BJ (cell line): ENCODE measurements at regions not wholly inside any gene's neighbourhood (a gene's known extent, or its start where the extent isn't known, plus 50 kb on each side); places are given as distances from the start of the nearest gene placed in this dataset.
A peak's percentile ranks its signal among the peaks of the same experiment; 100 is the strongest.
"Not testable (repeated sequence)": the region's sequence is repeated elsewhere in the genome, so short reads cannot be mapped to it uniquely, and the experiment has no call there.

Source experiments
- CTCF ChIA-PET: fragments of 350-600 bp; formaldehyde crosslinking; extraction: SDS; loops from one replicate; lab custom pipeline; 2021; ENCODE audit warnings: antibody characterized with exemption, inconsistent platforms; lab: Yijun Ruan, JAX
- POLR2A ChIA-PET: fragments of 300-600 bp; sonication (Branson Sonifier 250); formaldehyde crosslinking; extraction: SDS; loops from one replicate; lab custom pipeline; 2021; ENCODE audit warnings: antibody characterized with exemption; lab: Charles Lee
- DNase-seq: peaks from one replicate; pipeline ENCODE4 v3.0.0-alpha.2; 2011; ENCODE audit warnings: low read depth
- H3K27me3 ChIP-seq: 2 replicates; pipeline ENCODE4 v1.6.0; 2011; ENCODE audit warnings: low read length; ENCODE audit not compliant: control insufficient read depth, insufficient read depth
- H3K36me3 ChIP-seq: 2 replicates; pipeline ENCODE4 v1.5.1; 2011; ENCODE audit warnings: low read length; ENCODE audit not compliant: control insufficient read depth, insufficient read depth
- H3K4me3 ChIP-seq: 2 replicates; pipeline ENCODE4 v1.5.1; 2011; ENCODE audit warnings: low read depth, mild to moderate bottlenecking, control low read depth, low read length
- TF ChIP-seq, protein P1 (sequence below): IDR thresholded peaks from 2 replicates; pipeline ENCODE4 v1.5.1; 2011; ENCODE audit warnings: low read depth, mild to moderate bottlenecking, control low read depth, inconsistent platforms, low read length, moderate library complexity; ENCODE audit not compliant: insufficient read depth

DNA sequence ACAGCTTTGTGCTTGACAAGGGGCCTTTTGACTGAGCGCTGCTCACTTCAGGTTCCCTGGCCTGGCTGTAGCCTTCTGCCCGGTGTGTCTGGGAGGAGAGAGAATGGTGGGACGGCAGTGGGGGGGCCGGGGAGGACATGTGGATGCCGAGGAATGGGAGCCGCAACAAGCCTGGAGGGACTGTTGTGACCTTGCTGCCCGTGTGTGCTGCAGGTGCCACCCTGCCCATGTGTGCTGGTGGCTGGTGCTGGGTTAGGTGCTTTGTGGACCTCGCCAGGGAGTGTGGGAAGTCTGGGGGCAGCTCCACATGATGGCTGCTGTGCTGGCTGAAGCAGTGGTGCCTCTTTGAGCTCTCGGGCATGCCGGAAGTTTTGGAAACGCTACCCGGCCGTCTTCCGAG is 132.1 kb downstream of the LAT start:
- CTCF ChIA-PET: interaction anchor here (0.7 kb wide), 1 partner anchor 136 kb away, joined by 3 read pairs; no protein-coding TSS in a partner anchor
- Histone ChIP-seq H3K4me3 (no peak overlapping the region), H3K36me3 (0 out of 2 replicates have a peak, but pooled peaks cover 3% of the 10 kb centered on the region), H3K27me3 (no peaks in the 10 kb centered on the region)
- TF ChIP-seq, protein P1, sequence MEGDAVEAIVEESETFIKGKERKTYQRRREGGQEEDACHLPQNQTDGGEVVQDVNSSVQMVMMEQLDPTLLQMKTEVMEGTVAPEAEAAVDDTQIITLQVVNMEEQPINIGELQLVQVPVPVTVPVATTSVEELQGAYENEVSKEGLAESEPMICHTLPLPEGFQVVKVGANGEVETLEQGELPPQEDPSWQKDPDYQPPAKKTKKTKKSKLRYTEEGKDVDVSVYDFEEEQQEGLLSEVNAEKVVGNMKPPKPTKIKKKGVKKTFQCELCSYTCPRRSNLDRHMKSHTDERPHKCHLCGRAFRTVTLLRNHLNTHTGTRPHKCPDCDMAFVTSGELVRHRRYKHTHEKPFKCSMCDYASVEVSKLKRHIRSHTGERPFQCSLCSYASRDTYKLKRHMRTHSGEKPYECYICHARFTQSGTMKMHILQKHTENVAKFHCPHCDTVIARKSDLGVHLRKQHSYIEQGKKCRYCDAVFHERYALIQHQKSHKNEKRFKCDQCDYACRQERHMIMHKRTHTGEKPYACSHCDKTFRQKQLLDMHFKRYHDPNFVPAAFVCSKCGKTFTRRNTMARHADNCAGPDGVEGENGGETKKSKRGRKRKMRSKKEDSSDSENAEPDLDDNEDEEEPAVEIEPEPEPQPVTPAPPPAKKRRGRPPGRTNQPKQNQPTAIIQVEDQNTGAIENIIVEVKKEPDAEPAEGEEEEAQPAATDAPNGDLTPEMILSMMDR: no peak
- POLR2A ChIA-PET: no interaction called here
- DNase-seq: no peak

DNA sequence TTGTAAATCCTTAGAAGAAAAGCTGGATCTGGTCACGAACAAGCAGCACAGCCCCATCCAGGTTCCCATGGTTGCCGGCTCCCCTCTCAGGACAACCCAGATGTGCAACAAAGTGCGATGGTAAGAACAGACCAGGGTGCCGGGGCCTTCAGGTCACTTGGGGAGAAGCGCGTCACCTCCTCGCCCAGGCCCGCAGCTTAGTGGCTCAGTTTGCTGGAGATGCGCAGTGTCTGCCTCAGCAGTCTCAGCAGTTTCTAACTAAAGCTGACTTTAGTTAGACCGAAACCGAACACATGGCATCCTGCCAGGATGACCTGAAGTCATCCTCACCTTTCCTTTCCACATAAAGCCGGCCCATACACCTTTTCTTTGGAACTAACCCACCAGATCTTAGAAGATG is 131.4 kb downstream of the LAT start:
- peak; percentile 43 for DNase-seq
- CTCF ChIA-PET: interaction anchor here (0.6 to 1.9 kb wide), 5 partner anchors 140 to 1271 kb away, joined by 3 to 4 read pairs (median 4); partner anchors contain the start of gene SPNS1
- POLR2A ChIA-PET: not testable (repeated sequence)

DNA sequence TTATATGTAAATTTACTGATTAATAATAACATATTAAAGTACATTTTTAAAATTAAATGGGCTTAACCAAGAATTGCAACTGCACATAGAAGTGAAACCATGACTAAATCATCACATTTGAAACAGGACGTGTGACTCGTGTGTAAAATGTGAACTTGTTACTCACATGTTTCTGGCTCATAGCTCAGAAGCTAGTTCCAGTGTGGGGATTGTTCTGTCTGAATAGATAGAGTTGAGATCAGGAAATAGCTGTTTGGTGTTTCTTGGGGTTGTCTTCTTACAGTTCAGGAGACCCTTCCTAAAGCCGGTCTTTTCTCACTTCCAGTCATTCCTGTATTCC is 130.9 kb downstream of the LAT start:
- H3K27me3 ChIP-seq, POLR2A ChIA-PET, H3K4me3 ChIP-seq, DNase-seq, H3K36me3 ChIP-seq: not testable (repeated sequence)
- CTCF ChIA-PET: interaction anchor here (0.6 to 1.9 kb wide), 5 partner anchors 140 to 1270 kb away, joined by 3 to 4 read pairs (median 4); partner anchors contain the start of gene SPNS1

More for the DNA sequence above, 131.4 kb downstream of the LAT start:
- H3K4me3 ChIP-seq, H3K27me3 ChIP-seq, H3K36me3 ChIP-seq: not testable (repeated sequence)

DNA sequence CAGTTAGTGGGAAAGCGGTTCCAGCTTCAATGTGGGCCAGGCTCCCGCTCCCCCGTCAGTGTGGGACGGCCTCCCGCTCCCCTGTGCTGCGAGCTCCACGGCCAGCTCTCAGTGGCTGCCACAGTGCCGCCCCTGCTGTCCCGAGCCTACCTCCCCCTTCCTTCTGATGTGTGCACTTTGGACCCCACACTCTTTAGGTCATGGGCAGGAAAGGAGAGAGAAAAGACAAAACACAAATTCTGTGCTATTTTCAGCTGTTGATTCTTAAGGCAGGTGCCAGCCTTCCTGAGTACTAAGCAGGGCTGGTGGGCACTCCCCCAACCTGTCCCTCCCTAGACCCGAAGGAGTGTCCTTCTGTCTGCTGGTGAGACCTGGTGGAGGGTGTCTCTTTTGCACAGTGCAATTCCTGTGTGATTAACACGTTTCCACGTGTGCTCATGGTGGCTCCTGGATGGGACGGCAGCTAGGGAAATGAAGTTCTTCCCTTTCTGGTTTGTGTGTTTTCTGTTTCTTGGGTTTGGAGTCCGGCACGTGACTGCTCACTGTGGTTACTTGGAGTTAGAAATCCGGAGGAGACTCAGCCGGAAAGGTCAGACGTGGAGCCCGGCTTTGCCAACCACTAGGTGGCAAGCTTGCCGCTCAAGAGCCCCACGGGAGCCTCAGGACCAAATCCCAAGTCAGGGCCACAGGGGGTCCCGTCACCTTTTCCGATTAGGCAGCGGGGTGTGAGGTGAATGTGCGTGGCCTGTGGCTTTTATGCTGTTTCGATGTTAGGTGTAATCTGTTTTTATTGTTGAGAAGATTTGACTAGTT is 130.3 kb downstream of the LAT start:
- H3K27me3 ChIP-seq, H3K36me3 ChIP-seq, H3K4me3 ChIP-seq, DNase-seq: not testable (repeated sequence)
- CTCF ChIA-PET: interaction anchor here (0.9 to 1.9 kb wide), 4 partner anchors 141 to 586 kb away, joined by 3 to 4 read pairs (median 4); partner anchors contain the start of gene SPNS1
- POLR2A ChIA-PET: interaction anchor here (0.6 kb wide), 1 partner anchor 1699 kb away, joined by 6 read pairs; no protein-coding TSS in a partner anchor
- TF ChIP-seq, protein P1: peak; percentile 72

DNA sequence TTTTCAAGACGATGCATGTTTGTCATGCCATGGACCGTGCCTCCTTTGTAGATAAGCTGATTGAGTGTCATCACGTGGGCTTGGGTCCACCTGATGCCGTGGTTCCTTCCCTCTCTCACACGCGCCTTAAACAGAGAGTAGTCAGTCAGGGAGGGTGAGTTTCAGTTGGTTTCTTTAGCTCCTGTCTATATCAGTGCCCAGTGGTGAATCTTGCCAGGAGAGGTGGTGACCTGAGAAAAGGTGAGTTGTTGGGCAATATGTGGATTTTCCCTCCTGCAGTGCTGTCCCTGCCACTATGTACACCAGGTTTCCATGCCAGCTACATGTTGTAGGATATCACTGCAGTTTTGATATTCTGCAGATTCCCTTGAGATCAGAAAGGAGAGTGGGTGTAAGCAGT is 129.7 kb downstream of the LAT start:
- Histone ChIP-seq H3K36me3 (0 out of 2 replicates have a peak, but pooled peaks cover 3% of the 10 kb centered on the region), H3K4me3 (no peak overlapping the region), H3K27me3 (no peaks in the 10 kb centered on the region)
- CTCF ChIA-PET: interaction anchor here (1.5 to 1.9 kb wide), 3 partner anchors 140 to 143 kb away, joined by 4 read pairs; partner anchors contain the start of gene SPNS1
- no peak for DNase-seq
- POLR2A ChIA-PET: interaction anchor here (0.6 kb wide), 1 partner anchor 1700 kb away, joined by 6 read pairs; no protein-coding TSS in a partner anchor
- TF ChIP-seq, protein P1: no peak

DNA sequence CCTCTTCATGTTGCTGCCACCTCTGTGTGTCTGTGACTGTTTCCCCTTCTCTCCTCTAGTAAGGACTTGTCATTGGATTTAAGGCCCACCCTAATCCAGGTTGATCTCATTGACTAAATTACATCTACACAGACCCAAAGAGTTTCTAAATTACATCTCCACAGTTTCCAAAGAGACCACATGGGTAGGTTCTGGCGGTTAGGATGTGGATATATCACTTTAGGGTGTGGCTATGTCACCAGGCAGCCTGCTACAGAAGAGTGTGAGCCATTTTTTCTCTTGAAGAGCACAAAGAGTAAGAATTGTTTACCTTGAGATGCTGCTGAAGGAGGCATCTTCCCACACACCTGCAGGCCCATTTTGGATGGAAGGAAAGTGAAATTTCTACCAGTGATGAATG is 128.6 kb downstream of the LAT start:
- POLR2A ChIA-PET, H3K4me3 ChIP-seq, CTCF ChIA-PET, DNase-seq, H3K36me3 ChIP-seq, H3K27me3 ChIP-seq: not testable (repeated sequence)
